Endothelial cell (in vitro differentiated cells): ENCODE measurements at regions not wholly inside any gene's neighbourhood (a gene's known extent, or its start where the extent isn't known, plus 50 kb on each side); places are given as distances from the start of the nearest gene placed in this dataset.

ENCODE experiments used
- DNase-seq: peaks from one replicate; pipeline ENCODE4 v3.0.0; 2021; ENCODE audit warnings: low spot score
- H3K27ac Mint-ChIP-seq: one replicate; pipeline ENCODE4 v1.8.0; 2021; ENCODE audit warnings: mixed read lengths, inconsistent platforms; ENCODE audit not compliant: unreplicated experiment
- H3K27me3 Mint-ChIP-seq: one replicate; pipeline ENCODE4 v1.8.0; 2021; ENCODE audit warnings: mild to moderate bottlenecking, moderate library complexity, mixed read lengths, inconsistent platforms; ENCODE audit not compliant: unreplicated experiment
- H3K36me3 Mint-ChIP-seq: one replicate; pipeline ENCODE4 v1.8.0; 2021; ENCODE audit warnings: mild to moderate bottlenecking, low read depth, mixed read lengths, inconsistent platforms; ENCODE audit not compliant: unreplicated experiment
- H3K4me1 Mint-ChIP-seq: one replicate; pipeline ENCODE4 v1.8.0; 2021; ENCODE audit warnings: mild to moderate bottlenecking, mixed read lengths, inconsistent platforms; ENCODE audit not compliant: unreplicated experiment
- H3K4me3 Mint-ChIP-seq: one replicate; pipeline ENCODE4 v1.8.0; 2021; ENCODE audit warnings: mild to moderate bottlenecking, mixed read lengths, inconsistent platforms; ENCODE audit not compliant: unreplicated experiment
- H3K9me3 Mint-ChIP-seq: one replicate; pipeline ENCODE4 v1.8.0; 2021; ENCODE audit warnings: mixed read lengths, inconsistent platforms; ENCODE audit not compliant: unreplicated experiment
- CTCF ChIP-seq: fragments of 200-600 bp; sonication (generic); IDR thresholded peaks from one replicate; pipeline ENCODE4 v1.5.0; 2021; ENCODE audit warnings: antibody characterized with exemption; ENCODE audit not compliant: unreplicated experiment

- no peak for DNase-seq
- Mint-ChIP-seq H3K4me3 (no peak overlapping the region), H3K4me1 (peaks cover 10% of the 10 kb centered on the region), H3K27ac (peak overlapping the region; percentile 85), H3K27me3 (peaks cover 1% of the 10 kb centered on the region), H3K9me3 (no peaks in the 10 kb centered on the region), H3K36me3 (no peaks in the 10 kb centered on the region)
- no peak for TF ChIP-seq CTCF
These were observed 127.6 kb upstream of the TANK start for GRCh38 chr2:161032635-161033034.

- Mint-ChIP-seq H3K27me3 (peaks cover 1% of the 10 kb centered on the region), H3K27ac (peak overlapping the region; percentile 85), H3K9me3 (no peaks in the 10 kb centered on the region), H3K4me1 (peaks cover 13% of the 10 kb centered on the region), H3K4me3 (no peak overlapping the region), H3K36me3 (no peaks in the 10 kb centered on the region)
- TF ChIP-seq CTCF = no peak
- peak; percentile 4 for DNase-seq
These were observed 127.1 kb upstream of the TANK start for GRCh38 chr2:161033059-161033660.

GRCh38 chr2:161036926-161037325, 123.3 kb upstream of the TANK start:
- H3K4me3 Mint-ChIP-seq = no peak overlapping the region
- H3K9me3 Mint-ChIP-seq = no peaks in the 10 kb centered on the region
- H3K36me3 Mint-ChIP-seq = no peaks in the 10 kb centered on the region
- TF ChIP-seq CTCF = no peak
- H3K4me1 Mint-ChIP-seq = peaks cover 13% of the 10 kb centered on the region
- no peaks in the 10 kb centered on the region for H3K27me3 Mint-ChIP-seq
- H3K27ac Mint-ChIP-seq = peak overlapping the region; percentile 73
- no peak for DNase-seq

- Mint-ChIP-seq H3K4me3 (no peak overlapping the region), H3K9me3 (no peaks in the 10 kb centered on the region), H3K4me1 (peaks cover 13% of the 10 kb centered on the region), H3K27me3 (no peaks in the 10 kb centered on the region), H3K36me3 (no peaks in the 10 kb centered on the region), H3K27ac (no peak overlapping the region)
- DNase-seq = no peak
- no peak for TF ChIP-seq CTCF
These were observed 121.2 kb upstream of the TANK start for GRCh38 chr2:161039071-161039470.

- H3K27ac Mint-ChIP-seq = no peak overlapping the region
- H3K4me3 Mint-ChIP-seq = no peak overlapping the region
- H3K36me3 Mint-ChIP-seq = no peaks in the 10 kb centered on the region
- no peaks in the 10 kb centered on the region for H3K9me3 Mint-ChIP-seq
- H3K27me3 Mint-ChIP-seq = no peaks in the 10 kb centered on the region
- H3K4me1 Mint-ChIP-seq = peaks cover 13% of the 10 kb centered on the region
- DNase-seq = no peak
- no peak for TF ChIP-seq CTCF
These were observed 118.9 kb upstream of the TANK start for GRCh38 chr2:161041356-161041755.
